H9 (cell line): ENCODE measurements at regions not wholly inside any gene's neighbourhood (a gene's known extent, or its start where the extent isn't known, plus 50 kb on each side); places are given as distances from the start of the nearest gene placed in this dataset.

Source experiments
- DNase-seq: peaks from one replicate; pipeline ENCODE4 v3.0.0-alpha.2; 2017
- H2AFZ ChIP-seq: one replicate; pipeline ENCODE4 v1.6.1; 2013; ENCODE audit warnings: mild to moderate bottlenecking, low read length, control low read depth, moderate library complexity
- H2AK5ac ChIP-seq: 2 replicates; pipeline ENCODE4 v1.6.1; 2013; ENCODE audit warnings: low read length, control low read depth, mixed read lengths; ENCODE audit not compliant: insufficient read length
- H2BK120ac ChIP-seq: one replicate; pipeline ENCODE4 v1.6.1; 2013; ENCODE audit warnings: low read depth, mild to moderate bottlenecking, low read length, control low read depth, inconsistent platforms; ENCODE audit not compliant: poor library complexity, severe bottlenecking
- H2BK12ac ChIP-seq: 2 replicates; pipeline ENCODE4 v1.6.1; 2013; ENCODE audit warnings: low read length, control low read depth, mixed read lengths, low read depth; ENCODE audit not compliant: insufficient read length
- H2BK15ac ChIP-seq: 2 replicates; pipeline ENCODE4 v1.6.1; 2013; ENCODE audit warnings: low read depth, low read length, control low read depth
- H2BK20ac ChIP-seq: one replicate; pipeline ENCODE4 v1.6.1; 2013; ENCODE audit warnings: low read depth, mild to moderate bottlenecking, low read length, control low read depth, inconsistent platforms; ENCODE audit not compliant: poor library complexity, severe bottlenecking
- H2BK5ac ChIP-seq: 2 replicates; pipeline ENCODE4 v1.6.1; 2013; ENCODE audit warnings: low read length, control low read depth, mixed read lengths; ENCODE audit not compliant: insufficient read length
- H3K14ac ChIP-seq: 2 replicates; pipeline ENCODE4 v1.6.1; 2013; ENCODE audit warnings: low read length, control low read depth; ENCODE audit not compliant: insufficient read depth
- H3K18ac ChIP-seq: 2 replicates; pipeline ENCODE4 v1.6.1; 2013; ENCODE audit warnings: low read depth, mild to moderate bottlenecking, mixed read lengths, low read length, control low read depth; ENCODE audit not compliant: insufficient read length
- H3K23ac ChIP-seq: 2 replicates; pipeline ENCODE4 v1.6.1; 2013; ENCODE audit warnings: low read length, control low read depth, mixed read lengths, low read depth; ENCODE audit not compliant: insufficient read length
- H3K23me2 ChIP-seq: 2 replicates; pipeline ENCODE4 v1.6.1; 2013; ENCODE audit warnings: low read depth, mild to moderate bottlenecking, mixed read lengths, low read length, control low read depth; ENCODE audit not compliant: insufficient read length, poor library complexity, severe bottlenecking
- H3K27ac ChIP-seq: 2 replicates; pipeline ENCODE4 v1.5.1; 2013; ENCODE audit warnings: low read length, control low read depth, mixed read lengths, low read depth; ENCODE audit not compliant: insufficient read length
- H3K27me3 ChIP-seq: 2 replicates; pipeline ENCODE4 v1.6.1; 2013; ENCODE audit warnings: low read length, control low read depth, inconsistent platforms; ENCODE audit not compliant: insufficient read depth
- H3K4ac ChIP-seq: 2 replicates; pipeline ENCODE4 v1.6.1; 2013; ENCODE audit warnings: low read depth, mild to moderate bottlenecking, control low read depth, inconsistent platforms, low read length, moderate library complexity
- H3K4me1 ChIP-seq: 2 replicates; pipeline ENCODE4 v1.6.1; 2013; ENCODE audit warnings: low read length, control low read depth, inconsistent platforms; ENCODE audit not compliant: insufficient read depth
- H3K4me2 ChIP-seq: 2 replicates; pipeline ENCODE4 v1.6.1; 2013; ENCODE audit warnings: low read length, control low read depth, mixed read lengths; ENCODE audit not compliant: insufficient read length, insufficient read depth
- H3K56ac ChIP-seq: 2 replicates; pipeline ENCODE4 v1.6.1; 2013; ENCODE audit warnings: low read depth, mild to moderate bottlenecking, mixed read lengths, low read length, control low read depth; ENCODE audit not compliant: insufficient read length
- H3K79me1 ChIP-seq: 2 replicates; pipeline ENCODE4 v1.6.1; 2013; ENCODE audit warnings: low read depth, mild to moderate bottlenecking, moderate library complexity, low read length, control low read depth, inconsistent platforms; ENCODE audit not compliant: insufficient read depth, poor library complexity, severe bottlenecking
- H3K79me2 ChIP-seq: 2 replicates; pipeline ENCODE4 v1.6.1; 2013; ENCODE audit warnings: low read length, control low read depth, inconsistent platforms; ENCODE audit not compliant: insufficient read depth
- H3K9ac ChIP-seq: 2 replicates; pipeline ENCODE4 v1.6.1; 2013; ENCODE audit warnings: low read length, control low read depth, mixed read lengths; ENCODE audit not compliant: insufficient read length; ENCODE audit errors: extremely low read depth
- H3K9me3 ChIP-seq: one replicate; pipeline ENCODE4 v1.6.1; 2013; ENCODE audit warnings: low read depth, low read length, inconsistent platforms; ENCODE audit not compliant: control insufficient read depth
- H3T11ph ChIP-seq: one replicate; pipeline ENCODE4 v1.6.1; 2013; ENCODE audit warnings: mild to moderate bottlenecking, low read length, control low read depth, inconsistent platforms
- H4K20me1 ChIP-seq: one replicate; pipeline ENCODE4 v1.6.1; 2013; ENCODE audit not compliant: control insufficient read depth, insufficient read length, insufficient read depth
- H4K5ac ChIP-seq: 2 replicates; pipeline ENCODE4 v1.6.1; 2013; ENCODE audit warnings: low read depth, mild to moderate bottlenecking, mixed read lengths, low read length, control low read depth; ENCODE audit not compliant: insufficient read length
- H4K8ac ChIP-seq: replicated peaks from 2 replicates; pipeline ENCODE4 v1.6.1; 2013; ENCODE audit warnings: low read length, control low read depth, mixed read lengths, low read depth; ENCODE audit not compliant: insufficient read length
- H4K91ac ChIP-seq: 2 replicates; pipeline ENCODE4 v1.6.1; 2013; ENCODE audit warnings: low read depth, mild to moderate bottlenecking, moderate library complexity, mixed read lengths, low read length, control low read depth; ENCODE audit not compliant: insufficient read length
- H3K27ac Mint-ChIP-seq, 3 experiments: 2 replicates in 2 of 3; 3 replicates in 1 of 3; pipeline ENCODE4 v1.8.0; 2020 to 2021; ENCODE audit warnings: mixed read lengths in 3 of 3, mild to moderate bottlenecking in 1 of 3, moderate library complexity in 1 of 3
- H3K27me3 Mint-ChIP-seq: 2 replicates; pipeline ENCODE4 v1.8.0; 2021; ENCODE audit warnings: low read depth, mild to moderate bottlenecking, moderate library complexity, mixed read lengths
- H3K36me3 Mint-ChIP-seq, 3 experiments: 2 replicates in 2 of 3; 3 replicates in 1 of 3; pipeline ENCODE4 v1.8.0; 2020 to 2021; ENCODE audit warnings: low read depth in 3 of 3, mixed read lengths in 3 of 3; ENCODE audit not compliant: insufficient read depth in 1 of 3
- H3K4me1 Mint-ChIP-seq, 2 experiments: 2 replicates each; pipeline ENCODE4 v1.8.0; 2020; ENCODE audit warnings: mixed read lengths in 2 of 2
- H3K4me3 Mint-ChIP-seq, 2 experiments: 2 replicates in 1 of 2; 3 replicates in 1 of 2; pipeline ENCODE4 v1.8.0; 2020 to 2021; ENCODE audit warnings: mild to moderate bottlenecking in 2 of 2, mixed read lengths in 2 of 2, moderate library complexity in 1 of 2
- H3K9me3 Mint-ChIP-seq, 2 experiments: 2 replicates in 1 of 2; 3 replicates in 1 of 2; pipeline ENCODE4 v1.8.0; 2020; ENCODE audit warnings: mild to moderate bottlenecking in 2 of 2, mixed read lengths in 2 of 2, moderate library complexity in 1 of 2
- CTCF ChIP-seq: fragments of 200-600 bp; sonication (generic); conservative IDR thresholded peaks from 3 replicates; pipeline ENCODE4 v1.8.0; 2021; ENCODE audit warnings: antibody characterized with exemption, mild to moderate bottlenecking
- WGBS: extraction: QIAGEN DNeasy Blood & Tissue Kit; methylation state at CpG from one replicate; pipeline ENCODE4 v1.1.7; 2013; ENCODE audit warnings: missing lambda C conversion rate, low lambda C conversion rate, mixed read lengths; ENCODE audit not compliant: insufficient read length; ENCODE audit errors: extremely low coverage; 5-methylcytosine and 5-hydroxymethylcytosine counted together

GRCh38 chr16:54412777-54413455 is 126.3 kb upstream of the IRX3 start:
- no peak overlapping the region for H3K56ac ChIP-seq
- no peak overlapping the region for H2BK12ac ChIP-seq
- H3K27me3 ChIP-seq: no peaks in the 10 kb centered on the region
- no peak overlapping the region for H3K4ac ChIP-seq
- no peaks in the 10 kb centered on the region for H3K23me2 ChIP-seq
- H3K18ac ChIP-seq: no peak overlapping the region
- Mint-ChIP-seq H3K9me3 (peaks cover 6 to 8% of the 10 kb centered on the region in 2 experiments; a peak in 4 of 5 replicates), H3K4me1 (peaks cover 17 to 18% of the 10 kb centered on the region in 2 experiments), H3K27me3 (peaks cover 34% of the 10 kb centered on the region), H3K36me3 (peaks cover 0 to 6% (median 3%) of the 10 kb centered on the region in 3 experiments; a peak in 3 of 7 replicates), H3K4me3 (no peak overlapping the region), H3K27ac (no peak overlapping the region; a peak in 1 of 7 replicates)
- H3K23ac ChIP-seq: no peak overlapping the region
- H2AFZ ChIP-seq: no peak overlapping the region
- H2BK20ac ChIP-seq: no peak overlapping the region
- no peak overlapping the region for H2BK120ac ChIP-seq
- no peaks in the 10 kb centered on the region for H3K9me3 ChIP-seq
- H3K79me1 ChIP-seq: no peaks in the 10 kb centered on the region
- no peak overlapping the region for H4K8ac ChIP-seq
- TF ChIP-seq CTCF: no peak
- no peak overlapping the region for H3K27ac ChIP-seq
- no peak for DNase-seq
- H2BK5ac ChIP-seq: no peak overlapping the region
- H4K91ac ChIP-seq: no peak overlapping the region
- no CpG with 5 or more reads among the region's 7 CpGs for WGBS
- H4K5ac ChIP-seq: no peak overlapping the region
- H3K9ac ChIP-seq: no peak overlapping the region
- no peaks in the 10 kb centered on the region for H3K79me2 ChIP-seq
- no peak overlapping the region for H3K4me2 ChIP-seq
- H3K4me1 ChIP-seq: peaks cover 4% of the 10 kb centered on the region; the same call in 1 of the 2 replicates
- no peaks in the 10 kb centered on the region for H4K20me1 ChIP-seq
- no peak overlapping the region for H3K14ac ChIP-seq
- no peak overlapping the region for H2AK5ac ChIP-seq
- no peak overlapping the region for H3T11ph ChIP-seq
- no peak overlapping the region for H2BK15ac ChIP-seq
